Smooth muscle cell (in vitro differentiated cells): ENCODE measurements at regions not wholly inside any gene's neighbourhood (a gene's known extent, or its start where the extent isn't known, plus 50 kb on each side); places are given as distances from the start of the nearest gene placed in this dataset.
A peak's percentile ranks its signal among the peaks of the same experiment; 100 is the strongest.

Source experiments
- DNase-seq: peaks from one replicate; lab custom pipeline; 2025; ENCODE audit not compliant: unreplicated experiment; lab: John Stamatoyannopoulos, UW
- H2AFZ ChIP-seq: fragments of 200-600 bp; sonication (generic); 2 replicates; pipeline ENCODE4 v1.6.0; 2016; ENCODE audit warnings: antibody characterized with exemption, low read depth, mild to moderate bottlenecking
- H3F3A ChIP-seq: fragments of 200-600 bp; sonication (generic); 2 replicates; pipeline ENCODE4 v1.6.0; 2017; ENCODE audit warnings: antibody characterized with exemption, low read depth
- H3K27ac ChIP-seq: fragments of 200-600 bp; sonication (generic); 2 replicates; pipeline ENCODE4 v1.5.1; 2016; ENCODE audit warnings: low read depth, mild to moderate bottlenecking
- H3K27me3 ChIP-seq: fragments of 200-600 bp; sonication (generic); 2 replicates; pipeline ENCODE4 v1.6.1; 2016; ENCODE audit warnings: low read depth, mild to moderate bottlenecking
- H3K36me3 ChIP-seq: fragments of 200-600 bp; sonication (generic); 2 replicates; pipeline ENCODE4 v1.5.1; 2016; ENCODE audit warnings: low read depth
- H3K4me1 ChIP-seq: fragments of 200-600 bp; sonication (generic); 2 replicates; pipeline ENCODE4 v1.5.1; 2016; ENCODE audit warnings: low read depth
- H3K4me2 ChIP-seq: fragments of 200-600 bp; sonication (generic); 2 replicates; pipeline ENCODE4 v1.6.0; 2016; ENCODE audit warnings: mild to moderate bottlenecking
- H3K4me3 ChIP-seq: fragments of 200-600 bp; sonication (generic); 2 replicates; pipeline ENCODE4 v1.5.1; 2016; ENCODE audit warnings: mild to moderate bottlenecking
- H3K79me2 ChIP-seq: fragments of 200-600 bp; sonication (generic); 2 replicates; pipeline ENCODE4 v1.6.0; 2016; ENCODE audit warnings: low read depth, mild to moderate bottlenecking
- H3K9ac ChIP-seq: fragments of 200-600 bp; sonication (generic); 2 replicates; pipeline ENCODE4 v1.6.0; 2016; ENCODE audit warnings: low read depth
- H3K9me3 ChIP-seq: fragments of 200-600 bp; sonication (generic); replicated peaks from 2 replicates; pipeline ENCODE4 v1.5.1; 2016; ENCODE audit warnings: low read depth
- H4K20me1 ChIP-seq: fragments of 200-600 bp; sonication (generic); 2 replicates; pipeline ENCODE4 v1.6.0; 2016; ENCODE audit warnings: low read depth
- CTCF ChIP-seq: fragments of 200-600 bp; sonication (generic); IDR thresholded peaks from 2 replicates; pipeline ENCODE4 v1.5.1; 2017; ENCODE audit warnings: borderline replicate concordance, mild to moderate bottlenecking, antibody characterized with exemption; ENCODE audit not compliant: insufficient read depth, poor library complexity, severe bottlenecking
- WGBS: methylation state at CpG from one replicate; pipeline ENCODE4 v1.1.7; 2016; ENCODE audit warnings: low lambda C conversion rate; 5-methylcytosine and 5-hydroxymethylcytosine counted together

GRCh38 chr4:180635281-180635680 lies 1607.9 kb upstream of the TENM3 start:
- Histone ChIP-seq H3K4me1 (no peaks in the 10 kb centered on the region), H3K9me3 (no peaks in the 10 kb centered on the region), H3K4me2 (no peak overlapping the region), H2AFZ (no peak overlapping the region), H4K20me1 (no peaks in the 10 kb centered on the region), H3K9ac (no peak overlapping the region), H3K79me2 (no peaks in the 10 kb centered on the region), H3K27ac (no peak overlapping the region), H3K27me3 (peaks cover 4% of the 10 kb centered on the region), H3F3A (no peaks in the 10 kb centered on the region), H3K36me3 (no peaks in the 10 kb centered on the region), H3K4me3 (no peak overlapping the region)
- no peak for TF ChIP-seq CTCF
- DNase-seq: no peak
- WGBS: 66% methylated on average over 8 of the region's 8 CpGs

GRCh38 chr4:180636696-180637404 lies 1606.4 kb upstream of the TENM3 start:
- Histone ChIP-seq H2AFZ (no peak overlapping the region), H3K4me3 (no peak overlapping the region), H3K27ac (no peak overlapping the region), H3F3A (no peaks in the 10 kb centered on the region), H3K9me3 (no peaks in the 10 kb centered on the region), H4K20me1 (no peaks in the 10 kb centered on the region), H3K4me2 (peak overlapping the region; percentile 43), H3K27me3 (peaks cover 4% of the 10 kb centered on the region), H3K79me2 (no peaks in the 10 kb centered on the region), H3K9ac (no peak overlapping the region), H3K4me1 (no peaks in the 10 kb centered on the region), H3K36me3 (no peaks in the 10 kb centered on the region)
- no peak for TF ChIP-seq CTCF
- WGBS: 45% methylated on average over 4 of the region's 4 CpGs
- DNase-seq: no peak

GRCh38 chr4:180637616-180638015 lies 1605.6 kb upstream of the TENM3 start:
- no peaks in the 10 kb centered on the region for H3F3A ChIP-seq
- no peaks in the 10 kb centered on the region for H3K27me3 ChIP-seq
- H3K4me1 ChIP-seq: no peaks in the 10 kb centered on the region
- no peak overlapping the region for H3K4me3 ChIP-seq
- H2AFZ ChIP-seq: no peak overlapping the region
- DNase-seq: no peak
- no peak overlapping the region for H3K9ac ChIP-seq
- H4K20me1 ChIP-seq: no peaks in the 10 kb centered on the region
- 93% methylated on average over 5 of the region's 5 CpGs for WGBS
- no peaks in the 10 kb centered on the region for H3K9me3 ChIP-seq
- H3K27ac ChIP-seq: no peak overlapping the region
- no peak for TF ChIP-seq CTCF
- no peaks in the 10 kb centered on the region for H3K79me2 ChIP-seq
- no peak overlapping the region for H3K4me2 ChIP-seq
- no peaks in the 10 kb centered on the region for H3K36me3 ChIP-seq

- TF ChIP-seq CTCF: no peak
- WGBS: 24% methylated on average over 2 of the region's 2 CpGs
- H3K4me3 ChIP-seq: no peak overlapping the region
- H3K9me3 ChIP-seq: no peaks in the 10 kb centered on the region
- H3K36me3 ChIP-seq: no peaks in the 10 kb centered on the region
- H3K9ac ChIP-seq: no peak overlapping the region
- no peak overlapping the region for H2AFZ ChIP-seq
- no peaks in the 10 kb centered on the region for H3K79me2 ChIP-seq
- H3K27ac ChIP-seq: no peak overlapping the region
- no peaks in the 10 kb centered on the region for H4K20me1 ChIP-seq
- H3K4me2 ChIP-seq: no peak overlapping the region
- no peaks in the 10 kb centered on the region for H3K27me3 ChIP-seq
- no peaks in the 10 kb centered on the region for H3K4me1 ChIP-seq
- DNase-seq: no peak
- H3F3A ChIP-seq: no peaks in the 10 kb centered on the region
Measured at GRCh38 chr4:180640193-180640592, 1603.0 kb upstream of the TENM3 start.
